Thyroid gland (tissue), 4 donors: ENCODE measurements at regions not wholly inside any gene's neighbourhood (a gene's known extent, or its start where the extent isn't known, plus 50 kb on each side); places are given as distances from the start of the nearest gene placed in this dataset.

Source experiments
- CTCF ChIP-seq, 6 experiments: fragments of 200-600 bp in 3 of 6; fragments of 450-650 bp in 3 of 6; sonication (generic) in 3 of 6; IDR thresholded peaks; one replicate each; pipeline ENCODE4 v1.5.1; 2016 to 2019; ENCODE audit warnings: antibody characterized with exemption in 6 of 6, mild to moderate bottlenecking in 2 of 6, inconsistent platforms in 1 of 6, moderate library complexity in 1 of 6
- POLR2A ChIP-seq, 2 donors: fragments of 450-650 bp; IDR thresholded peaks; one replicate each; pipeline ENCODE4 v1.6.1; 2017; ENCODE audit warnings: antibody characterized with exemption in 2 of 2, mild to moderate bottlenecking in 2 of 2, moderate library complexity in 1 of 2

- no peak for TF ChIP-seq CTCF (IDR thresholded peaks at IDR 0.05)
- TF ChIP-seq POLR2A (IDR thresholded peaks at IDR 0.05) = no peak
These were observed 127.4 kb upstream of the DPYD start for GRCh38 chr1:98048244-98048643.
